NOMO-1 treated with dmso at 0.1 percent for 144 hours (cell line): ENCODE measurements at regions not wholly inside any gene's neighbourhood (a gene's known extent, or its start where the extent isn't known, plus 50 kb on each side); places are given as distances from the start of the nearest gene placed in this dataset.
"Not testable (repeated sequence)": the region's sequence is repeated elsewhere in the genome, so short reads cannot be mapped to it uniquely, and the experiment has no call there.

ENCODE experiments used
- DNase-seq: peaks from one replicate; lab custom pipeline; 2025; ENCODE audit not compliant: unreplicated experiment; lab: John Stamatoyannopoulos, UW

DNA sequence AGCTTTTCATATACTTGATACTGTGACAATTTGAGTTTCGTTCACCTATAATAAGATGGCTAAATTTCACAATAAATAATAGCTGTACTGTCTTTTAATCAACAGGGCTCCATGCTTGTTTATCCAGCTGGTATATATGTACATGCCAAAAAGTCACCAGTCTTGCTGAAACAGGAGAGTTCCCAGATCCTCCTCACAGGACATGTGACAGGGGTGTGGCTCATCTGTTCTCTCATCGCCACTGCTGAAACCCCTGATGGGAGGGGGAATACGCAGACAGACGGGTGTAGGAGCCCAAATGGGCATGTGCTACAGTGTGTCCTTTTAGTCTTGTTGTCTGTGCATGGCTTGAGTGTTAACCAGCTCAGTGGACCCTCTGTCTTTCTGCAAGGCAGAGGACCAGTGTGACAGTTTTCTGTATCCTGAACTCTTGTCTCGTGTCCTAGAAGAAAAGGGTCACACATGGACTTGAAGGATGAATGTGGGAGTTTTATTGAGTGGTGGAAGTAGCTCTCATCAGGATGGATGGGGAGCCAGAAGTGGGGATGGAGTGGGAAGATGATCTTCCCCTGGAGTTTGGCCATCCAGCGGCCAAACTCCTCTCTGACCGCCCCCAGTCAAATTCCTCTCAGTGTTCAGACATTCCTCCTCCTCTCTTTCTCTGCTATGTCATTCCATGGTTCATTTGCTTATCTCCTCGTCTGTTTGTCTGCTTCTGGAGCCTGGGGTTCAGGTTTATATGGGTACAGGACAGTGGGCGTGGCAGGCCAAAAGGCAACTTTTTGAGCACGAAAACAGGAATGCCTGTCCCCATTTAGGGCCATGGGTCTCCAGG is 113.1 kb upstream of the NECTIN3 start:
- no peak for DNase-seq

DNA sequence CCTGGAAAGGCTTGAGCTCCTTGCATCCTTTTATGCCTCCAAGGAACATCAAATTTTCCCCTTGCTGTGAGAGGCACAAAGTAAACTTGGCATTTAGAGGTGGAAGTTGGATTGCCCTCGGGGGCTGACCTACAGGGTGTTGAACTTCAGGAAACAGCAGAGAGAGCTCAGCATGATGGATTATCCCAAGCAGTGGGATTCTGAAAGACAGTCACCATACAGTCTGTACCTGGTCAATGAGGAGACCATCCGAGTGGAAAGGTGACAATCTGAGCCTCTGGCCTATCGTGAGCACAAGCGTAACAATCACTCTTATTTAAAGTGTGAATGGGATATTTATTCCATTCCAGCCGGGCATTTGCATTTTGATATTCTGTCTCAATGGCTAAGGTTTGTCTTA is 105.6 kb upstream of the NECTIN3 start:
- DNase-seq, result no peak

DNA sequence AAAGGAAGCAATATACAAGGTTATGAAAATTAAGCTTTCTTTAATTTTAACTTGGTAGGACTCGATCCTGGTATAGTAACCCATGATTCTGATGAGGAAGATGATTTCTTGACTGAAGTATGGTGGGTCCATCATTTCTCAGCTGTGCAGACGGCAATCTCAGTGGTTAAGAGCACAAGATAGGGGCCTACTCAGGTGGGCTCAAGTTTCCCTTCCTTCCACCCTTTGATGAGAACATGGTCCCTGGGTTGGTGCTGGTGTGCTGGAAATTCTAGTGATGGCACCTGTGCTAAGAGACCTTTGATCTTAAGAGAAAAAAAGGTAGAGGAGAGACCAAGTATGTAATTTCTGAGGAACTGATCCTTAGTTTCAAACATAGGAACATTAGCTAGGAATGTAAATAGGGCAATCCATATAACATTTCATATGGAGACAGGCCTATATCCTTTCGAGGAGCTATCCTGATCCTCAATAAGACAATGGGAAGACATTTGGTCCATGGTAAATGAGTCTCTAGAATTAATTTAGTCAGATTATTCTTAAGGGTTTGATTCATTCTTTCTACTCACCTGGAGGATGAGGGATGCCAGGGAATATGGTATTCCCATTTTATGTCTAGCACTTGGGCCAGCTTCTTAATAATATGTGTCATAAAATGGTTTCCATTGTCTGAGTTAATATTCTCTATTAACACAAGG is 104.5 kb upstream of the NECTIN3 start:
- no peak for DNase-seq

DNA sequence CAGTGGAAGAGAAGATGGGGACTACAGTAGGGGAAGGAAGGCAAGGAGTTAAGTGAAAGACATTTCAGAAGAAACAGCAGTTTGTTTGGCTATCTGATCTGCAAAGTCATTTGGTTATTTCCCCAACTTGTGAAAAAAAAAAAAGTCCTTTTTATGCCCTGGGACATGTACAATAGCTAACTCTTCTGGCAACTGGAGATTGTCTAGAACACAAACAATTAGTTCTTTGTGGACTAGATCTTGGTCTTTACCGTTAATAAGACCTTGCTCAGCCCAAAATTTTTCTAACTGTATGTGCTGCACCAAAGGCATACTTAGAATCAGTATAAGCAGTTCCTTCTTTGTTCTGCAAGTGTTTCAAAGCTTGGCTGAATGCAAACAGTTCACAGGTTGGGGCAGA is 103.5 kb upstream of the NECTIN3 start:
- DNase-seq, result no peak

DNA sequence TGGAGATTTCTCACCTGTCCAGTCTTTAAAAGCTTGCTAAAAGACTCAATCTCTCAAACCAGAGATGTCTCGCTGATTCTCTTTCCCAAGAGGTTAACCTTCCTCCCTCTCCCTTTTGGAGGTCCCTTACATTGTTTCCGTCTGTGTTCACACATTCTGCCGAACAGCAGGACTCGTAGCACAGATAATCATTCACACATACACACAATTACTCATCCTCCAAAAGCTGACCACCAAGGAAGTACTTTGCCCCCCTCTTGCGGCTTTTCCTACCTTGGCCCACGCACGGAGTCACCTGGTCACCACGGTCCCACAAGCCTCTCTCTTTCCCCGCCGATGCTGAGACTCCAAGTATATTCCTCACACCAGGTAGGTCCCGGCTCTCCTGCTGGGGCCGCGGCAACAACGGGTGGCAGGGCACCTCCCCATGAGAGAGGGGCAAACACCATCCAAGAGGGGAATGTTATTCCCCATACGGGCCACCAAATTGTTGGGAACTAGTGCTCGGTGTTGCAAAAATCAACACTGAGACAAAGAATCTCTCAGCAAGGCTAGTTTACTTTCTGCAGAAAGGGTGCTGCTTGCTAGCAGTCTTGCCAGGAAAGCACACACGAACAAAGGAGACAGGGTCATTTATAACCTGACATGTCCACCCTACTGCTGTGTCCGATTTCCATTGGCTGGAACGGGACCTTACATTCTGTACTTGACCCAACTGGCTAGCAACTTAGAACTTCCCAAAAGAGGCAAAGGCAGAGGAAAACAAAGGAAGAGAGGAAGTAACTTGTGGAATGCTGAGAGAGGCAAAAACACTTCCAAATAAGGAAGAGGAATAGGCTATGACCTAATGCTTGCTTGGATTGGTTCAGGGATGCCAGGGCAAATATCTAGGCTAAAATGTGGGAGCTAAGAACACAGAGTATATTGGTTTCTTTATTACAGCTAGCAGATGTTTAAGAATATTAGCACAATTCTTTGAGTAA is 102.1 kb upstream of the NECTIN3 start:
- no peak for DNase-seq

DNA sequence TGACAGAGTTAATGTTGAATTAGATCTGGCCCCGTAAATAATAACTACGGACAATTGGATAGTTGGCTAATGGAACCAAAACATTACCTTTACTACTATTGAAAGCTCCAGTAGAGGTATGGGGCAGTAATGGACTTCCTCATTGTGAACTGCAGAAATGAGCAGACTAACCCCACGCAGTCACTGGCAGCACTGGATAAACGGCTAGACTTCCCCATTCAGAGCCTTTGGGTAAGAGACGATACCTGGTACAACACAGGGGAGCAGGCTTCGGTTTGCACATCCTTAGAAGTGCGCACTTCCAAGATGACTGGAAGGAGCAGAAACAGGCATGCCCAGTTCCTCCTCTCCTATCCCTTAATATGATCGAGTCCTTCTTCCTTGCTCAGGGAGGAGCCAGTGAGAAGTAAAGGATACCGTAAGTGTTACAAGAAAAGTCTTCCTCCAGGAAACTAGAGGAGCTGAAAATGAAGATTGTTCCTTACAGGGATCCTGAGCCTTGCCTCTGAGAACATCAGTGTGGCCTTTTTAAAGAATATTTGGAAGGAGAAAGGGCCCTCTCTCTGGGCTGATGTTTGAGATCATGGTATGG is 100.5 kb upstream of the NECTIN3 start:
- no peak for DNase-seq

DNA sequence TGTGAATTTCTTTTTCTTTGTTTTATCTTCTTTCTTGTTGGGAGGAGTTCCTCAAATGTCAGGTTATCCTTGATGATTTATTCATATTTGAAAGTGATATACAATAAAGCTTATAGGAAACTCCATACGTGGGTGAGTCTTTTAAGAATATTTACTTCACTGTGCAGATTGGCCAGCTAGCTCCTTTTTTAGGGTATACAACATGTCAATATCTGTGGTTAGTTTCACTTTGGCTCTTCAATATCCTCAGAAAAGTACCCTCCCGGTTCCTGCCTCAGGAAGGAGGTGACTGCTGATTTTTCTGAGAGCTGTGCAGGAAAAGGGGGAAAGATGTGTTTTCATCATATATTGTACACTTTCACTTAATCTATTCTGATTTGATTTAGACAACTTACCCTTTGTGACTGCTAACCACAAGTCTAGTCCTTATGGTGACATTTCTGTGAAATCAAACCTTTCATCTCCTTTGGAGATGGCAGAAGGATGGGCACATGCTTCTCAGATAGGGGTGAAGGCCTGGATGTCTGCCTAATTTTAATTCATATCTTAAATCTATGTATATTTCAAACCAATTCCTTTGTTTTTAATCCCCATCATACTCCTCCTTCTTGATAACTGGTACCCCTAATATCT is 98.2 kb upstream of the NECTIN3 start:
- DNase-seq, result no peak

DNA sequence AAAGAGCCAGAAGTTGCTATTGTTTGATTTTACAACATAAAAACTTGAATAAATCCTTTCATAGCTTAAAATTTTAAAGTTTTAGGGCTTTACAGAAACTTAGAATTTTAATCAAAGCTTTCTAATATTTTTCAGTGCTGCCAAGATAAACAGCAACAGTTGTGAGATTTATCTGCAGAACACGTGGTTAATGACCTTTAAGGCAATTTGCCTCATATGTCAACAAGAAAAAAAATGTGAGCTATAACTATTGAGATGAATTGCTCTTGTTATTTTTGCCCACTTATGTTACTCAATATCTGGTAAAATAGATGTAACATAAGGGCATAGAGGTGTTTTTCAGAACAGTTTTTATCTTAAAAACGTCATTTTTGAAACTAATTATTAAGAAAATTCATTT is 96.7 kb upstream of the NECTIN3 start:
- DNase-seq, result no peak

DNA sequence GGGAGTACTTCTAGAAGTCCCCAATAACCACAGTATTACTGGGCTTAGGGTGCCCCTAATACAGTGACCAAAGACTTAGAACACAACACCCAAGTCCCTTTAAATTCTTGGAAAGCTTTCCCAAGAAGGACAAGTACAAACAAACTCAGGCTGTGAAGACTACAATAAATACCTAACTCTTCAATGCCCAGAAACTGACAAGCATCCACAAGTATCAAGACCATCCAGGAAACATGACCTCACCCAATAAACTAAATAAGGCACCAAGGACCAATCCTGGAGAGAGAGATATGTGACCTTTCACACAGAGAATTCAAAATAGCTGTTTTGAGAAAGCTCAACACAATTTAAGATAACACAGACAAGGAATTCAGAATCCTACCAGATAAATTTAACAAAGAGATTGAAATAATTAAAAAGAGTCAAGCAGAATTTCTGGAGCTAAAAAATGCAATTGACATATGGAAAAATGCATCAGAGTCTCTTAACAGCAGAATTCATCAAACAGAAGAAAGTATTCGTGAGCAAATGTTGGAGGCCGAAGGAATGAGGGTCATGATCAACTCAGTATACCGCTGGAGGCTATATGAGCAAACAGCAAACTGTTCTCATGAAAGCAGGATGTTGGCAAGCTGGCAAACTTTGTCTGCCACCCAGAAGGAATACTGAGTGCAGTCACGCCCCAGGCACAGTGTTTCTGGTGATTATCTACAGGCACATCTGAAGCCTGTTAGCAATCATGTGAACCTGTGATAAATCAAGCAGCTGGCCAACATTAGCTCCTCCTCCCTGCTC is 87.0 kb upstream of the NECTIN3 start:
- DNase-seq, result no peak

DNA sequence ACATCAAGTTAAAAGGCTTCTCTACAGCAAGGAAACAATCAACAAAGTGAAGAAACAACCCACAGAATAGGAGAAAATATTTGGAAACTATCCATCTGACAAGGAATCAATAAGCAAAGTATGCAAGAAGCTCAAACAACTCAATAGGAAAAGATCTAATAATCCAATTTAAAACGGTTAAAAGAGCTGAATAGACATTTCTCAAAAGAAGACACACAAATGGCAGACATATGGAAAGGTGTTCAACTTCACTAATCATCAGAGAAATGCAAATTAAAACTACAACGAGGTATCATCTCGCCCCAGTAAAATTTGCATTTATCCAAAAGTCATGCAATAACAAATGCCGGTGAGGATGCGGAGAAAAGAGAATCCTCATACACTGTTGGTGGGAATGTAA is 82.2 kb upstream of the NECTIN3 start:
- DNase-seq, result no peak

DNA sequence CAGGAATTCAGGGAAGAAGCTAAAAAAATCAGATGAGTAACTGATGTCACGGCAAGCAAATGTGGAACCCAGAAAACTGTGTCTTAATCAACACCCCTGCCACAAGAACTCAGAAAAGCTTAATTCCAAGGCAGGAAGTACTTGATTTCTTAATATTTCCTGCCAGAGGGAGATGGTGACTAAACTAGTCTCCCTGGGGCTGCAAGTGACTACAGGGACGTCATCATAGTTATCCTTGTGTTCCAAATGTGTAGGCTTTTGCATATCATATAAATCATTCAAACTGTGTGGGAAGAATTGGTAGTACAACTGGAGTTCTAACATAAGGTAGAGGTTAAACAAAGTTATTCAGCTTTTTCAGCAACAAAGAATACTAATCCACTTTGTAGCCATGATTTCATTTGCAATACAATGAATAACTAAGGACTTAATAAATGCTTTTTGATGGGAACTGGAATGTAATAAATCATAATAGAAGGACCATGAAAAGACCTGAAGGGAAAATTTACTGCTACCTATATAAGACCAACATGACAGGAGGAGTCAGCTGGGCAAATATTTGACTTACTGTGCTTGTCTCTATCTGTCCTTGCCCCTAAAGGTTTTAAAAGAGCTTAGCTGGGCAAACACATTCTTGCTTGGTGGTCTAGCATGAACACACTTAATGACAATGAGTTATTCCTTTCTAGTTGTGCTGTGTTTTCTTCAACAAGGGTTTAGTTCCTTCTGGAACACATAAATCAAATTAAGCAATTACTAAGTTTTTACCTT is 76.0 kb upstream of the NECTIN3 start:
- DNase-seq, result no peak

DNA sequence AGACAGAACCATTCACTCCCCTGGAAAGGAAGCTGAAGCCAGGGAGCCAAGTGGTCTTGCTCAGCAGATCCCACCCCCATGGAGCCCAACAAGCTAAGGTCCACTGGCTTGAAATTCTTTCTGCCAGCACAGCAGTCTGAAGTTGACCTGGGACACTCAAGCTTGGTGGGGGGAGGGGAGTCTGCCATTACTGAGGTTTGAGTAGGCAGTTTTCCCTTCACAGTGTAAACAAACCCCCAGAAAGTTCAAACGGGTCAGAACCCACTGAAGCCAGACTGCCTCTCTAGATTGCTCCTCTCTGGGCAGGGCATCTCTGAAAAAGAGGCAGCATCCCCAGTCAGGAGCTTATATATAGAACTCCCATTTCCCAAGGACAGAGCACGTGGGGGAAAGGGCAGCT is 72.8 kb upstream of the NECTIN3 start:
- not testable (repeated sequence) for DNase-seq

DNA sequence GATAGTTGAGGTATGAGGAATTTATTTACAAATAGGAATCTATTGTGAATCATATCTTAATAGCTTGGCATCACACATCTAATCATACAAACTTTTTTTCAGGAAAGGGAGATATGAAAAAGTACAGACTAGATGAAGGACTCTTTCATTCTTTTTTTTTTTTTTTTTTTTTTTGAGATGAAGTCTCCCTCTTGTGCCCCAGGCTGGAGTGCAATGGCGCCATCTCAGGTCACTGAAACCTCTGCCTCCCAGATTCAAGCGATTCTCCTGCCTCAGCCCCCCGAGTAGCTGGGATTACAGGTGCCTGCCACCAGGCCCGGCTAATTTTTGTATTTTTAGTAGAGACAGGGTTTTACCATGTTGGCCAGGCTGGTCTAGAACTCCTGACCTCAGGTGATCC is 65.1 kb upstream of the NECTIN3 start:
- DNase-seq, result not testable (repeated sequence)

DNA sequence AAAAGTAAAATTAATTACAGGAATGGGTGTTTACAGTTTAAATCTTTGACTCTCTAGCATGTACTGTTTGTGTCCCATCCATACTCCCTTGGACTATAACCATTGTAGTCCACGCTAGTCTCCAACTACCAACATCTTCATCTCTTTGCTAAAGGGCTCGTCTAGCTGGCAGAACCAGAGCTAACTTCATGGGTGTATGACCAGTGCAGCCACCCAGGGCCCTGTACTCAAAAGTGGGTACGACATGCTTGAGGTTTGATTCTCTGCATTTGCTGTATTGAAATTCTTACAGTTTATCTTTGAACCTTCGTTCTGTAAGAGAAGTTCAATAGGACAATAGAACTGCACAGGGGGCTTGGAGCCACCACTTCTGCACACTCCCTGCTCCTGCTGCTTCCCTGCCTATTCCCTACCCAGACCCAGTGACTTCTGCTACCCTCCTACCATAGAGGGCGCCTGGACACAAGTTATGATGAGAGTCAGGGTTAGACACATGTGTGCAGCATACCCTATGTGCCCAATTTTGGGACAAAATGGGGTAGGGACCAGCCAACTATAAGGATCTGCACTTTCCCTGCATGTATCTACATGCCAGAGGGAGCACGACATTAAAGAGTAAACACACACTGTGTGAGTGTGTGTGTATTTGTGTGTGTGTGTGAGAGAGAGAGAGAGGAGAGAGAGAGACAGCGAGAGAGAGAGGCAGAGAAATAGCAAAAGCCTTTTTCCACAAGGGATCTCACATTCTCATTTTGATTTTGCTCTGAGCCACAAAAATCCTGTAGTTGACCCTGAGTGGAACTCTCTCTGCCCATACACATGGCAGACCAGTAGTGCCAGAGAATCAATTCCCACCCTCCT is 59.0 kb upstream of the NECTIN3 start:
- DNase-seq, result no peak
